RWPE2 (cell line): ENCODE measurements at regions not wholly inside any gene's neighbourhood (a gene's known extent, or its start where the extent isn't known, plus 50 kb on each side); places are given as distances from the start of the nearest gene placed in this dataset.
"Not testable (repeated sequence)": the region's sequence is repeated elsewhere in the genome, so short reads cannot be mapped to it uniquely, and the experiment has no call there.

Source experiments
- ATAC-seq: fragments of 200-7000 bp; cut with Tn5 transposase; 3 replicates; pipeline ENCODE4 v1.9.1; 2021; ENCODE audit warnings: low read depth
- DNase-seq: peaks from one replicate; pipeline ENCODE4 v3.0.0-alpha.2; 2020; ENCODE audit warnings: low spot score
- H3K27ac ChIP-seq: fragments of 450-650 bp; 2 replicates; pipeline ENCODE4 v1.5.1; 2017; ENCODE audit warnings: mild to moderate bottlenecking; ENCODE audit not compliant: poor library complexity, severe bottlenecking
- H3K27me3 ChIP-seq: fragments of 250-450 bp; sonication (Bioruptor Pico); 2 replicates; pipeline ENCODE4 v1.5.1; 2021; ENCODE audit warnings: mild to moderate bottlenecking, moderate library complexity; ENCODE audit not compliant: insufficient read depth, poor library complexity, severe bottlenecking
- H3K36me3 ChIP-seq: fragments of 250-450 bp; sonication (Bioruptor Pico); 2 replicates; pipeline ENCODE4 v1.5.1; 2020; ENCODE audit warnings: low read depth, mild to moderate bottlenecking, moderate library complexity
- H3K4me1 ChIP-seq: fragments of 250-450 bp; sonication (Bioruptor Pico); 2 replicates; pipeline ENCODE4 v1.5.1; 2021; ENCODE audit warnings: mild to moderate bottlenecking, moderate library complexity; ENCODE audit not compliant: insufficient read depth, poor library complexity, severe bottlenecking
- H3K4me3 ChIP-seq: fragments of 250-450 bp; sonication (Bioruptor Pico); 2 replicates; pipeline ENCODE4 v1.5.1; 2021; ENCODE audit warnings: mild to moderate bottlenecking, moderate library complexity; ENCODE audit not compliant: severe bottlenecking
- H3K9me3 ChIP-seq: fragments of 250-450 bp; sonication (Bioruptor Pico); 2 replicates; pipeline ENCODE4 v1.5.1; 2021; ENCODE audit warnings: mild to moderate bottlenecking, moderate library complexity; ENCODE audit not compliant: severe bottlenecking
- TF ChIP-seq, protein P1 (sequence below): fragments of 450-650 bp; IDR thresholded peaks from one replicate; pipeline ENCODE4 v1.5.1; 2017; ENCODE audit warnings: mild to moderate bottlenecking, moderate library complexity; ENCODE audit not compliant: poor library complexity, severe bottlenecking

DNA sequence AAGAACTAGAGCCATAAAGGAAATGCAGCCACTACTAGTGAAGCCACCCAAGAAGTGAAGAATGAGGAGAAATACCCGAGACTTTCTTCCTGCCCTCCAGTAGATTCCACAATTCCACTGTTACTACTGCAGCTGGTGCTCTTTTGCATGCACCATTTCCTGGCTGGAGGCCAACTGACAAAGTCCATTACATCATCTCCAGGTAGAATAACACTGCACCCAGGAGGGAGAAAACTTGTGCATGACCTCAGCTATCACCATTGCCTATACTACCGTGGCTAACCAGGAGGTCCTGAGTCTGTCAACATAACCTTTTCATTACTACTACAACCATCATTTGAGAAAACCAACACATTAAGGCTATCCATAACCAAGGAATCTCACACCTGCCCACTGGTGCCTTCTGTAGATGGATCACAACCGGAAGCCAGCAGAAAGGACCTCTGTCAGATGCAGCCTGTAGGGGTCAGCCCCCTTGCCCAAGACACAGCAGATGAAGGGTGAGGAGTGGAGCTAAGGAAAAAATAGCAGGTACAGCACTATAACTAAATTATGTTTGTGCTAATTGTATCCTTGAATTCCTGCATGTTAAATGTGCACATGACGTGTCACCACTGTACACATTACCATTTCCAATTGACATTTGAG, 200.8 kb upstream of the C2CD4B start:
- no peak for DNase-seq
- Histone ChIP-seq H3K9me3 (no peaks in the 10 kb centered on the region), H3K4me3 (no peak overlapping the region), H3K27ac (no peak overlapping the region), H3K4me1 (no peaks in the 10 kb centered on the region), H3K36me3 (no peaks in the 10 kb centered on the region), H3K27me3 (peaks cover 11% of the 10 kb centered on the region)
- peak; percentile 61 for ATAC-seq
- TF ChIP-seq, protein P1, sequence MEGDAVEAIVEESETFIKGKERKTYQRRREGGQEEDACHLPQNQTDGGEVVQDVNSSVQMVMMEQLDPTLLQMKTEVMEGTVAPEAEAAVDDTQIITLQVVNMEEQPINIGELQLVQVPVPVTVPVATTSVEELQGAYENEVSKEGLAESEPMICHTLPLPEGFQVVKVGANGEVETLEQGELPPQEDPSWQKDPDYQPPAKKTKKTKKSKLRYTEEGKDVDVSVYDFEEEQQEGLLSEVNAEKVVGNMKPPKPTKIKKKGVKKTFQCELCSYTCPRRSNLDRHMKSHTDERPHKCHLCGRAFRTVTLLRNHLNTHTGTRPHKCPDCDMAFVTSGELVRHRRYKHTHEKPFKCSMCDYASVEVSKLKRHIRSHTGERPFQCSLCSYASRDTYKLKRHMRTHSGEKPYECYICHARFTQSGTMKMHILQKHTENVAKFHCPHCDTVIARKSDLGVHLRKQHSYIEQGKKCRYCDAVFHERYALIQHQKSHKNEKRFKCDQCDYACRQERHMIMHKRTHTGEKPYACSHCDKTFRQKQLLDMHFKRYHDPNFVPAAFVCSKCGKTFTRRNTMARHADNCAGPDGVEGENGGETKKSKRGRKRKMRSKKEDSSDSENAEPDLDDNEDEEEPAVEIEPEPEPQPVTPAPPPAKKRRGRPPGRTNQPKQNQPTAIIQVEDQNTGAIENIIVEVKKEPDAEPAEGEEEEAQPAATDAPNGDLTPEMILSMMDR = no peak

DNA sequence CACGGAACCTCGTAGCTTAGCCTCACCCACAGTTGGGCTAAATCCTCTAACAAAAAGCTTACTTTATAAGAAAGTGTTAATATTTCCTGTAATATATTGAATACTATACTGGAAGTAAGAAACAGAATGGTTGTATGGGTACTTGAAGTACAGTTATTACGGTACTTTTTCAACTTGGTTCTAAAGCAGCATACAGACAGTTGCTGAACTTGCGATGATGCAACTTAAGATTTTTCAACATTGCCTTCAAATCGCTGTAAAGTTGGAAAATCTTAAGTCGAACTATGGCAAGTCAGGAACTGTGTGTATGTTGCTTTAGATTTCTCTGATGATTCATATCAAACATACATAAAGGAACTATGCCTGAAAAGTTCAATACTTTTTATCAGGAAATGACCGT, 204.4 kb upstream of the C2CD4B start:
- Histone ChIP-seq H3K27ac (no peak overlapping the region), H3K4me1 (no peaks in the 10 kb centered on the region), H3K9me3 (no peaks in the 10 kb centered on the region), H3K36me3 (no peaks in the 10 kb centered on the region), H3K27me3 (no peaks in the 10 kb centered on the region), H3K4me3 (no peak overlapping the region)
- DNase-seq = no peak
- ATAC-seq = no peak
- TF ChIP-seq, protein P1 = no peak

DNA sequence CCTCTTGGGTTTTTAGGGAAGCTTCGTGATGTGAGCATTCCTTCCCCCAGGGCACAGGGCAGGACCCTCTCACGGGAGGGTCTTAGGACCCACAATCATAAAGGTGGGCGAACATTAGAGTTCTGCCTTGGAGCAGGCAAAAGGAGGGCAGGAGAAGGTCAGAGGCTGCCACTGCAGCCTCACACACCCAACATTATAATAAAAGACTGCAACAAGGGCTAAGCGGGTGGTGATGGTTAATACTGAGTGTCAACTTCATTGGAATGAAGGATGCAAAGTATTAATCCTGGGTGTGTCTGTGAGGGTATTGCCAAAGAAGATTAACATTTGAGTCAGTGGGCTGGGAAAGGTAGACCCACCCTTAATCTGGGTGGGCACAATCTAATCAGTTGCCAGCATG, 206.6 kb upstream of the C2CD4B start:
- H3K9me3 ChIP-seq, H3K27ac ChIP-seq, H3K4me1 ChIP-seq, DNase-seq, ATAC-seq, H3K4me3 ChIP-seq, H3K36me3 ChIP-seq, H3K27me3 ChIP-seq: not testable (repeated sequence)

DNA sequence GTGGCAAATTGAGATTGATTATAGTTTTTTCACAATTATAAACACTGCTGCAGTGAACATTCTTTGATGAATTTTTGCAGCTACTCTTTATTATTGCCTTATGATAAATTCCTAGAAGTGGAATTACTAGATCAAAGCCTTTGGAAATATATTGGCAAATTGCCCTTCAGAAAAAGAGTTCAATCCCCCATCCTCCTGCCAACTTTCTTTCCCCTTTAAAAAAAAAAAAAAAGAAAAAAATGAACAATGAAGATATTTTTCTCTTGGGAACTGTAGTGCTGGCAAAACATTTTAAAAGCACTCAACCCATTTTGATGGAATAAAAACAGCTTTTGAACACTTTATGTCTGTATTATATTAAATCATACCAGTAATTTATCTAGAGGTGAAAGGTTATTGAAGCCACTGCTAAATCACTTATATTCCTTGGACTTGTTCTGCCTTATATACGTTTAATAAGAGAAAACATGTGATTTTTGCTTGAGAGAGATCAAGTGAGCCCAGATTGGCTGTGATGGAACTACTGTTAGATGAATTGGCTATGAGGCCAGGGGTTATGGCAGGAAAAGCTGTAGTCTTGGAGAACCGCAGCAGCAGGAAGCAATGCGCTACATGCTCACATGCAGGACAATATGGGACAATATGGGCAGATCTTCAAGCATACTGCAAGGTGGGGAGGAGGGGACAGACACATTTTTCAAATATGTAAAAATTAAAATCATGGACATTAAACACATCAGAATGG, 212.8 kb upstream of the C2CD4B start:
- DNase-seq = no peak
- H3K4me3 ChIP-seq = no peak overlapping the region
- TF ChIP-seq, protein P1 = no peak

DNA sequence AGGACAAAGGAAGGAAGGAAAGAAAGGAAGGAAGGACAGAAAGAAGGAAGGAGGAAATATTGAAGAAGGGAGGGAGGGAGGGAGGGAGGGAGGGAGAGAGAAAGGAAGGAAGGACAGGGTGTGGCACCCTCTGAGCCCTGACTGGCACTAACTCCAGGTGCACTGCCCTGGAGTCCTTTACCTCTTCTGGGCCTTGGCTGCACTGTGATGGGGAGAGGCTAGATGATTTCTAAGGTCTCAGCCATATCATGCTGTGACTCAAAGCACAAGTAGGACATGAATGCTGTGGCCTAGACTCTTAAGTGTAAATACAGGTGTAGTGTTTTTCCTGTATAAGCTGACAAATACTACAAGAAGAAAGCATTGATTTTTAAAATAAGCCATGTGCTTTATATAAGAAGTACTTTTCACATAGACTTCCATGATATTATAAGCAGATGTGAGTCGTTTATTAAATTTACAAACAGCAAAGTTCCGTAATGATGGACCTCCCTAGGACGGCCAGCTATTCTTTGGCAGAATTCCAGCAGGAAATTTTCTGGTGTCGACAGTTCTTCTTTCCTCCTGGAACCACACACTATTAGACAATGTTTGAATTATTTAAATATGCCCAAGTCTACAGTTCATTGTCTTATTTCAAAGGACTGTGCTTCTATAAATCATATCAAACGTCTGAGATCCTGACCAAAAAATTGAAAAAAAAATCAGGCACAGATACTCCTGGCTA, 213.8 kb upstream of the C2CD4B start:
- DNase-seq (no peak), ATAC-seq (0 out of 3 replicates have a peak, but pooled peaks have one; percentile 31)
- TF ChIP-seq, protein P1 = no peak
- H3K36me3 ChIP-seq = no peaks in the 10 kb centered on the region
- H3K4me3 ChIP-seq = no peak overlapping the region
- H3K27ac ChIP-seq = no peak overlapping the region
- no peaks in the 10 kb centered on the region for H3K27me3 ChIP-seq
- no peaks in the 10 kb centered on the region for H3K9me3 ChIP-seq
- no peaks in the 10 kb centered on the region for H3K4me1 ChIP-seq

More for the DNA sequence above, 212.8 kb upstream of the C2CD4B start:
- no peak overlapping the region for H3K27ac ChIP-seq
- H3K27me3 ChIP-seq = no peaks in the 10 kb centered on the region
- H3K4me1 ChIP-seq = no peaks in the 10 kb centered on the region
- H3K9me3 ChIP-seq = no peaks in the 10 kb centered on the region
- ATAC-seq = no peak
- no peaks in the 10 kb centered on the region for H3K36me3 ChIP-seq
